NCI-H128 (cell line): ENCODE measurements at regions not wholly inside any gene's neighbourhood (a gene's known extent, or its start where the extent isn't known, plus 50 kb on each side); places are given as distances from the start of the nearest gene placed in this dataset.

Experiments
- DNase-seq: peaks from one replicate; lab custom pipeline; 2025; ENCODE audit not compliant: unreplicated experiment; lab: John Stamatoyannopoulos, UW

GRCh38 chr3:159165961-159166360 is 364.1 kb downstream of the MFSD1 start:
- DNase-seq: no peak

- no peak for DNase-seq
Observed at GRCh38 chr3:159166899-159167586, 365.2 kb downstream of the MFSD1 start.

GRCh38 chr3:159168788-159169187 is 366.9 kb downstream of the MFSD1 start:
- no peak for DNase-seq

- no peak for DNase-seq
Observed at GRCh38 chr3:159169828-159170227, 368.0 kb downstream of the MFSD1 start.

- DNase-seq: no peak
Observed at GRCh38 chr3:159170436-159171003, 368.7 kb downstream of the MFSD1 start.

- no peak for DNase-seq
Observed at GRCh38 chr3:159171333-159171732, 369.5 kb downstream of the MFSD1 start.

- DNase-seq: no peak
Observed at GRCh38 chr3:159172473-159172872, 370.6 kb downstream of the MFSD1 start.

- DNase-seq: no peak
Observed at GRCh38 chr3:159174715-159175692, 373.1 kb downstream of the MFSD1 start.

GRCh38 chr3:159178209-159178897 is 376.5 kb downstream of the MFSD1 start:
- DNase-seq: no peak

GRCh38 chr3:159182961-159183360 is 381.1 kb downstream of the MFSD1 start:
- no peak for DNase-seq

GRCh38 chr3:159185443-159186050 is 383.7 kb downstream of the MFSD1 start:
- DNase-seq: no peak

- DNase-seq: no peak
Observed at GRCh38 chr3:159186581-159186980, 384.7 kb downstream of the MFSD1 start.

- DNase-seq: no peak
Observed at GRCh38 chr3:159187232-159187631, 385.4 kb downstream of the MFSD1 start.

GRCh38 chr3:159187706-159188105 is 385.9 kb downstream of the MFSD1 start:
- no peak for DNase-seq

- no peak for DNase-seq
Observed at GRCh38 chr3:159189994-159190669, 388.3 kb downstream of the MFSD1 start.

- DNase-seq: no peak
Observed at GRCh38 chr3:159191447-159191846, 389.6 kb downstream of the MFSD1 start.

GRCh38 chr3:159196359-159196758 is 394.5 kb downstream of the MFSD1 start:
- DNase-seq: no peak

- DNase-seq: no peak
Observed at GRCh38 chr3:159200176-159200575, 398.3 kb downstream of the MFSD1 start.

- no peak for DNase-seq
Observed at GRCh38 chr3:159208050-159208449, 406.2 kb downstream of the MFSD1 start.

GRCh38 chr3:159209459-159209858 is 407.6 kb downstream of the MFSD1 start:
- DNase-seq: no peak
